MM.1S (cell line): ENCODE measurements at regions not wholly inside any gene's neighbourhood (a gene's known extent, or its start where the extent isn't known, plus 50 kb on each side); places are given as distances from the start of the nearest gene placed in this dataset.

Experiments used
- DNase-seq: peaks from one replicate; pipeline ENCODE4 v3.0.0-alpha.2; 2015
- H2AFZ ChIP-seq: fragments of 300-600 bp; sonication (generic); 2 replicates; pipeline ENCODE4 v1.6.0; 2016; ENCODE audit warnings: antibody characterized with exemption, low read length
- H3F3A ChIP-seq: fragments of 300-600 bp; sonication (generic); 2 replicates; pipeline ENCODE4 v1.6.1; 2016; ENCODE audit warnings: mild to moderate bottlenecking, antibody characterized with exemption, low read length, moderate library complexity, mixed read lengths; ENCODE audit not compliant: insufficient read depth
- H3K27ac ChIP-seq: fragments of 300-600 bp; sonication (generic); 2 replicates; pipeline ENCODE4 v1.5.1; 2016; ENCODE audit warnings: mild to moderate bottlenecking, low read length
- H3K27me3 ChIP-seq: fragments of 300-600 bp; sonication (generic); replicated peaks from 2 replicates; pipeline ENCODE4 v1.6.0; 2016; ENCODE audit warnings: low read length; ENCODE audit not compliant: insufficient read depth
- H3K36me3 ChIP-seq: fragments of 300-600 bp; sonication (generic); replicated peaks from 2 replicates; pipeline ENCODE4 v1.6.1; 2016; ENCODE audit warnings: mild to moderate bottlenecking, low read length, mixed read lengths; ENCODE audit not compliant: insufficient read depth
- H3K4me1 ChIP-seq: fragments of 300-600 bp; sonication (generic); 2 replicates; pipeline ENCODE4 v1.6.1; 2016; ENCODE audit warnings: low read length, mixed read lengths
- H3K4me2 ChIP-seq: fragments of 300-600 bp; sonication (generic); 2 replicates; pipeline ENCODE4 v1.6.0; 2016; ENCODE audit warnings: low read depth, low read length
- H3K4me3 ChIP-seq: fragments of 300-600 bp; sonication (generic); 2 replicates; pipeline ENCODE4 v1.5.1; 2016; ENCODE audit warnings: low read length, mixed read lengths
- H3K79me2 ChIP-seq: fragments of 300-600 bp; sonication (generic); 2 replicates; pipeline ENCODE4 v1.6.1; 2016; ENCODE audit warnings: mixed run types, low read length, mixed read lengths
- H3K9ac ChIP-seq: fragments of 300-600 bp; sonication (generic); 2 replicates; pipeline ENCODE4 v1.6.1; 2016; ENCODE audit warnings: low read length, mixed read lengths
- H3K9me2 ChIP-seq: fragments of 300-600 bp; sonication (generic); replicated peaks from 2 replicates; pipeline ENCODE4 v1.6.1; 2016; ENCODE audit warnings: mild to moderate bottlenecking, low read length, mixed read lengths; ENCODE audit not compliant: insufficient read depth
- H3K9me3 ChIP-seq: fragments of 300-600 bp; sonication (generic); replicated peaks from 2 replicates; pipeline ENCODE4 v1.6.1; 2016; ENCODE audit warnings: mild to moderate bottlenecking, low read length, mixed read lengths; ENCODE audit not compliant: insufficient read depth
- H4K20me1 ChIP-seq: fragments of 300-600 bp; sonication (generic); 2 replicates; pipeline ENCODE4 v1.6.1; 2016; ENCODE audit warnings: mild to moderate bottlenecking, low read length, moderate library complexity, mixed read lengths; ENCODE audit not compliant: insufficient read depth
- EZH2 ChIP-seq: fragments of 300-600 bp; sonication (generic); optimal IDR thresholded peaks from 2 replicates; pipeline ENCODE3; 2017; ENCODE audit warnings: low read depth, mild to moderate bottlenecking, antibody characterized with exemption, low read length, mixed read lengths
- EZH2phosphoT487 ChIP-seq: fragments of 300-600 bp; sonication (generic); IDR thresholded peaks from 2 replicates; pipeline ENCODE4 v1.6.1; 2018; ENCODE audit warnings: antibody characterized with exemption, low read length
- TF ChIP-seq, protein P1 (sequence below): fragments of 300-600 bp; sonication (generic); IDR thresholded peaks from 2 replicates; pipeline ENCODE4 v1.5.1; 2016; ENCODE audit warnings: antibody characterized with exemption, low read length, mixed read lengths

DNA sequence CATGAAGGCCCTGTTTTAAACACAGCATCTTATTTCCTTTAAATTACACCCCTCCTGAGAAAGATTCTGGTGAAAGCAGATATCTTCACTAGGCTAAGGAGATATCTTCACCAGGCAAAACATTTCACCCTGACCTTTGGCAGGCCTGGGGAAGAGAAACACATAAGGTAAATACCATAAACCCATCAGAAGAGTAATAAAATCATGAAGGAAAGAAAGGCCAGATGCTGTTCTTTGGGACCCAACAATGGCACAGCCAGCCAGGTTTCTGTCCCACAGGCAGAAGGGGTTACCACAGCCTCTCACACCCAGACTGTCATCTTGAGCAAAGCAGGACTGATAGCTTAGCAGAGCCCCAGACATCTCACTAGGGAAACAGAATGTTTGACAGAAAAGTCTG is 125.4 kb downstream of the CCDC34 start:
- Histone ChIP-seq H3K9me2 (no peaks in the 10 kb centered on the region; the same call in 1 of the 2 replicates), H3K36me3 (no peaks in the 10 kb centered on the region), H3K9me3 (no peaks in the 10 kb centered on the region), H3K27me3 (no peaks in the 10 kb centered on the region), H4K20me1 (no peaks in the 10 kb centered on the region), H3F3A (no peaks in the 10 kb centered on the region), H3K27ac (no peak overlapping the region), H3K4me3 (no peak overlapping the region), H3K9ac (no peak overlapping the region), H2AFZ (no peak overlapping the region), H3K4me1 (peaks cover 5% of the 10 kb centered on the region; the same call in 1 of the 2 replicates), H3K79me2 (no peaks in the 10 kb centered on the region), H3K4me2 (no peak overlapping the region)
- no peak for DNase-seq
- TF ChIP-seq, protein P1, sequence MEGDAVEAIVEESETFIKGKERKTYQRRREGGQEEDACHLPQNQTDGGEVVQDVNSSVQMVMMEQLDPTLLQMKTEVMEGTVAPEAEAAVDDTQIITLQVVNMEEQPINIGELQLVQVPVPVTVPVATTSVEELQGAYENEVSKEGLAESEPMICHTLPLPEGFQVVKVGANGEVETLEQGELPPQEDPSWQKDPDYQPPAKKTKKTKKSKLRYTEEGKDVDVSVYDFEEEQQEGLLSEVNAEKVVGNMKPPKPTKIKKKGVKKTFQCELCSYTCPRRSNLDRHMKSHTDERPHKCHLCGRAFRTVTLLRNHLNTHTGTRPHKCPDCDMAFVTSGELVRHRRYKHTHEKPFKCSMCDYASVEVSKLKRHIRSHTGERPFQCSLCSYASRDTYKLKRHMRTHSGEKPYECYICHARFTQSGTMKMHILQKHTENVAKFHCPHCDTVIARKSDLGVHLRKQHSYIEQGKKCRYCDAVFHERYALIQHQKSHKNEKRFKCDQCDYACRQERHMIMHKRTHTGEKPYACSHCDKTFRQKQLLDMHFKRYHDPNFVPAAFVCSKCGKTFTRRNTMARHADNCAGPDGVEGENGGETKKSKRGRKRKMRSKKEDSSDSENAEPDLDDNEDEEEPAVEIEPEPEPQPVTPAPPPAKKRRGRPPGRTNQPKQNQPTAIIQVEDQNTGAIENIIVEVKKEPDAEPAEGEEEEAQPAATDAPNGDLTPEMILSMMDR, result no peak
- TF ChIP-seq EZH2 (no peak), EZH2phosphoT487 (no peak)

DNA sequence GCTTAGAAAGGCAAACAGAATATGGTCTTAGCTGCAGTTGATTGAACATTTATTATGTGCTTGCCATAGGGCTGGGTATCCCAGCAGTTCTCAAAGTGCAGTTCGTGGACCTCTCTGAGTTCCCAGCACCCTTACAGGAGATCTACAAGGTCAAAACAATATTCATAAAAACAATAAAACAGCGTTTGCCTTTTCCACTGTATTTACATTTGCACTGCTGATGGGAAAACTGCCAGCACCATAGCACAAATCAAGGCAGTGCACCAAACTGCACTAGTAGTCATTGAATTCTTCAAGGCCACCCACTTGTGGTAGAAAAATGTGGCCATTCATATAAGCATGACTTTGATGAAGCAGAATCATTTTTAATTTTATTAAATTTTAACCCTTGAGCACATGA is 128.1 kb downstream of the CCDC34 start:
- Histone ChIP-seq H3F3A (no peaks in the 10 kb centered on the region), H3K9ac (no peak overlapping the region), H2AFZ (no peak overlapping the region), H3K36me3 (no peaks in the 10 kb centered on the region), H3K4me1 (no peaks in the 10 kb centered on the region), H3K4me3 (no peak overlapping the region), H3K9me3 (no peaks in the 10 kb centered on the region), H4K20me1 (no peaks in the 10 kb centered on the region), H3K4me2 (no peak overlapping the region), H3K27ac (no peak overlapping the region), H3K9me2 (no peaks in the 10 kb centered on the region; the same call in 1 of the 2 replicates), H3K79me2 (no peaks in the 10 kb centered on the region), H3K27me3 (no peaks in the 10 kb centered on the region)
- TF ChIP-seq, protein P1, result no peak
- TF ChIP-seq EZH2, result no peak
- no peak for TF ChIP-seq EZH2phosphoT487
- no peak for DNase-seq

DNA sequence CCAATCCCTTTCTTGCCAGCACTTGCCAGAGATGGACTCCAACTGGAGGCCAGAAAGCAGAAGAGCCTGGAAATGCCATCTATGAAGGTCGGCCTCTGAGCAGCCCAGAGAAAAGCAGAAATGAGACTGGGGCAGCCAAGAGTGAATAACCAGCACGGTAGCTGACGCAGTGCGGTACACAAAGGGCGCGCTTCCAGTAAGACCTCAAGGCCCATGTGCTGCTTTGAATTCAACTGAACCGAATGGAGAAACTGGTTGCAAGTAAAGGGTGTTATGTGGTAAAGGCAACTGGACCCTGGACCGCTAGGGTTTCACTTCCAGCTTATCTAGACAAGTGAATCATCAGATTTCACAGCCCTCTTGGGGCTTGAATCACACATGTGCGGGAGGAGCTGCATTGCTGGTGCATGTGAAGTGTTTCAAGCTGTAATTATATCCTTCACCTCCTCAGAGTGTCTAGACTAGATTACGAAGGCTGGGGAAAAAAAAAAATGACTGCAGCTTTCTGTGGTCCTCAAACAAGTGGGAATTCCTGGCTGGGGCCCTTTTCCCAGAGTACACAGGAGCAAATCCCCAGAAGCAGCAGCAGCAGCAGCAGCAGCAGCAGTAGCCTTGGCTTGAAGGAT is 128.9 kb downstream of the CCDC34 start:
- H3K9me3 ChIP-seq, result no peaks in the 10 kb centered on the region
- H3K4me1 ChIP-seq, result no peaks in the 10 kb centered on the region
- no peak overlapping the region for H2AFZ ChIP-seq
- no peak for TF ChIP-seq EZH2phosphoT487
- no peak for TF ChIP-seq EZH2
- TF ChIP-seq, protein P1, result no peak
- H3K4me3 ChIP-seq, result no peak overlapping the region
- H3K4me2 ChIP-seq, result no peak overlapping the region
- H4K20me1 ChIP-seq, result no peaks in the 10 kb centered on the region
- no peak for DNase-seq
- H3K79me2 ChIP-seq, result no peaks in the 10 kb centered on the region
- H3K27ac ChIP-seq, result no peak overlapping the region
- no peaks in the 10 kb centered on the region for H3K36me3 ChIP-seq
- no peak overlapping the region for H3K9ac ChIP-seq
- H3K9me2 ChIP-seq, result no peaks in the 10 kb centered on the region; the same call in 1 of the 2 replicates
- H3F3A ChIP-seq, result no peaks in the 10 kb centered on the region
- H3K27me3 ChIP-seq, result no peaks in the 10 kb centered on the region
